H1 (cell line): ENCODE measurements at regions not wholly inside any gene's neighbourhood (a gene's known extent, or its start where the extent isn't known, plus 50 kb on each side); places are given as distances from the start of the nearest gene placed in this dataset.

Experiments
- ATF2 ChIP-seq: IDR thresholded peaks from 2 replicates; pipeline ENCODE4 v1.6.1; 2012; ENCODE audit warnings: low read length, inconsistent platforms
- CTCF ChIP-seq, 3 experiments: IDR thresholded peaks; 1 replicate in 2 of 3; 2 replicates in 1 of 3; pipeline versions ENCODE4 v1.5.1 to v1.6.1; 2011; ENCODE audit warnings: low read length in 3 of 3, mild to moderate bottlenecking in 3 of 3, inconsistent platforms in 2 of 3, low read depth in 1 of 3, moderate library complexity in 1 of 3; ENCODE audit not compliant: insufficient read depth in 1 of 3; ENCODE audit errors: control extremely low read depth in 1 of 3

GRCh38 chr1:234874291-234875288 lies 254.0 kb downstream of the TOMM20 start:
- TF ChIP-seq CTCF (IDR thresholded peaks at IDR 0.05; ENCODE audit: control extremely low read depth in 1 of 3, insufficient read depth in 1 of 3, low read depth in 1 of 3, low read length in 3 of 3): no peak
- TF ChIP-seq ATF2: no peak
